ENCODE measurements at regions not wholly inside any gene's neighbourhood (a gene's known extent, or its start where the extent isn't known, plus 50 kb on each side); places are given as distances from the start of the nearest gene placed in this dataset.

GRCh38 chr14:34231626-34232025 is 230.4 kb downstream of the SPTSSA start:
- DNase-seq (no peak), ATAC-seq (ENCODE audit: poor library complexity) (no peak)
- Histone ChIP-seq H3K9me3 (ENCODE audit: control insufficient read depth in 1 of 2, insufficient read depth in 1 of 2, low read length in 2 of 2) (no peaks in the 10 kb centered on the region), H3K36me3 (ENCODE audit: insufficient read depth, low read length) (no peaks in the 10 kb centered on the region), H3K27me3 (ENCODE audit: control insufficient read depth in 1 of 2, insufficient read depth in 2 of 2, low read length in 2 of 2) (no peaks in the 10 kb centered on the region), H3K27ac (ENCODE audit: low read depth in 1 of 2, low read length in 2 of 2) (no peak overlapping the region), H3K4me3 (ENCODE audit: low read length) (no peak overlapping the region), H3K4me1 (ENCODE audit: insufficient read depth, low read length) (peaks cover 3% of the 10 kb centered on the region)
- Mint-ChIP-seq H3K4me3 (no peak overlapping the region), H3K27ac (no peak overlapping the region), H3K9me3 (no peaks in the 10 kb centered on the region), H3K4me1 (ENCODE audit: low read depth) (no peaks in the 10 kb centered on the region), H3K36me3 (ENCODE audit: low read depth) (no peaks in the 10 kb centered on the region), H3K27me3 (no peaks in the 10 kb centered on the region)
- ChIA-PET POLR2A (no interaction called here), CTCF (no interaction called here)
- no peak for TF ChIP-seq CTCF (IDR thresholded peaks at IDR 0.05)
- intact Hi-C loops (cut with DNase I, micrococcal nuclease), result no loop called here

GRCh38 chr14:34229140-34229539 is 232.9 kb downstream of the SPTSSA start:
- ChIA-PET CTCF (interaction anchor here (1.5 to 1.7 kb wide), 2 partner anchors 388 to 391 kb away, joined by 4 to 7 read pairs; no protein-coding TSS in a partner anchor), POLR2A (no interaction called here)
- ATAC-seq (ENCODE audit: poor library complexity) (no peak), DNase-seq (no peak)
- H3K4me1 ChIP-seq (ENCODE audit: insufficient read depth, low read length), result peaks cover 3% of the 10 kb centered on the region
- Mint-ChIP-seq H3K27ac (no peak overlapping the region), H3K9me3 (no peaks in the 10 kb centered on the region), H3K36me3 (ENCODE audit: low read depth) (no peaks in the 10 kb centered on the region), H3K4me3 (no peak overlapping the region), H3K27me3 (no peaks in the 10 kb centered on the region), H3K4me1 (ENCODE audit: low read depth) (no peaks in the 10 kb centered on the region)
- intact Hi-C loops (cut with DNase I, micrococcal nuclease), result loop anchor here (2.0 to 5.0 kb wide), 3 partner anchors 390 to 1652 kb away; no protein-coding TSS in a partner anchor
- H3K27me3 ChIP-seq (ENCODE audit: control insufficient read depth in 1 of 2, insufficient read depth in 2 of 2, low read length in 2 of 2), result no peaks in the 10 kb centered on the region
- H3K27ac ChIP-seq (ENCODE audit: low read depth in 1 of 2, low read length in 2 of 2), result no peak overlapping the region
- H3K36me3 ChIP-seq (ENCODE audit: insufficient read depth, low read length), result no peaks in the 10 kb centered on the region
- H3K9me3 ChIP-seq (ENCODE audit: control insufficient read depth in 1 of 2, insufficient read depth in 1 of 2, low read length in 2 of 2), result no peaks in the 10 kb centered on the region
- no peak for TF ChIP-seq CTCF (IDR thresholded peaks at IDR 0.05)
- H3K4me3 ChIP-seq (ENCODE audit: low read length), result no peak overlapping the region

- H3K9me3 Mint-ChIP-seq, result no peaks in the 10 kb centered on the region
- no peak for DNase-seq
- POLR2A ChIA-PET, result no interaction called here
These were observed 233.4 kb downstream of the SPTSSA start for GRCh38 chr14:34228650-34228976.

More at GRCh38 chr14:34228650-34228976, 233.4 kb downstream of the SPTSSA start:
- CTCF ChIA-PET, result interaction anchor here (0.6 to 1.7 kb wide), 5 partner anchors 95 to 394 kb away, joined by 3 to 7 read pairs (median 4); no protein-coding TSS in a partner anchor
- Histone ChIP-seq H3K27ac (ENCODE audit: low read depth in 1 of 2, low read length in 2 of 2) (no peak overlapping the region), H3K9me3 (ENCODE audit: control insufficient read depth in 1 of 2, insufficient read depth in 1 of 2, low read length in 2 of 2) (no peaks in the 10 kb centered on the region), H3K4me3 (ENCODE audit: low read length) (no peak overlapping the region), H3K27me3 (ENCODE audit: control insufficient read depth in 1 of 2, insufficient read depth in 2 of 2, low read length in 2 of 2) (no peaks in the 10 kb centered on the region), H3K4me1 (ENCODE audit: insufficient read depth, low read length) (peaks cover 3% of the 10 kb centered on the region), H3K36me3 (ENCODE audit: insufficient read depth, low read length) (no peaks in the 10 kb centered on the region)
- H3K4me3 Mint-ChIP-seq, result no peak overlapping the region
- no peaks in the 10 kb centered on the region for H3K27me3 Mint-ChIP-seq
- no peak for ATAC-seq (ENCODE audit: poor library complexity)
- no peak for TF ChIP-seq CTCF (IDR thresholded peaks at IDR 0.05)
- intact Hi-C loops (cut with DNase I, micrococcal nuclease), result loop anchor here (1.0 to 5.0 kb wide), 4 partner anchors 389 to 1651 kb away; no protein-coding TSS in a partner anchor
- H3K36me3 Mint-ChIP-seq (ENCODE audit: low read depth), result no peaks in the 10 kb centered on the region
- H3K4me1 Mint-ChIP-seq (ENCODE audit: low read depth), result no peaks in the 10 kb centered on the region
- H3K27ac Mint-ChIP-seq, result no peak overlapping the region
